ENCODE measurements at regions not wholly inside any gene's neighbourhood (a gene's known extent, or its start where the extent isn't known, plus 50 kb on each side); places are given as distances from the start of the nearest gene placed in this dataset.

DNA sequence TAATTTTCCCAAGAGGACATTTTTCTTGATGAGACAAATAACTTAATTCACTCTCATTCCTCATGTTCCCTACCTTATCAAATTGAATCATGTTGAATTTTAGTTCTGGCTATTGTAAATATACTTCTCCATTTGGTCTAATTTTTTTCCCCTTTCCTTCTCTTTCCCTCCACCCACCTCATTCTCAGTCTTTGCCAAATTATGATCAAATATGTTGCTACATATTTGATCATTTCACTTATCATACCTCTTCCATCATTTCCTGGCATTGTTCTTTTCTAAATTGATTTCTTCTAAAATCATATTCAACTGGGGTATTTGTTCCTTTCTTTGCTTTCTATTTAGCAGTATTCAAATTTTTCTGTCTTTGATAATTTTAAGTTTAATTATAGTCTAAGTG is 52.3 kb downstream of the HDGFL1 start:
- no peak for DNase-seq

DNA sequence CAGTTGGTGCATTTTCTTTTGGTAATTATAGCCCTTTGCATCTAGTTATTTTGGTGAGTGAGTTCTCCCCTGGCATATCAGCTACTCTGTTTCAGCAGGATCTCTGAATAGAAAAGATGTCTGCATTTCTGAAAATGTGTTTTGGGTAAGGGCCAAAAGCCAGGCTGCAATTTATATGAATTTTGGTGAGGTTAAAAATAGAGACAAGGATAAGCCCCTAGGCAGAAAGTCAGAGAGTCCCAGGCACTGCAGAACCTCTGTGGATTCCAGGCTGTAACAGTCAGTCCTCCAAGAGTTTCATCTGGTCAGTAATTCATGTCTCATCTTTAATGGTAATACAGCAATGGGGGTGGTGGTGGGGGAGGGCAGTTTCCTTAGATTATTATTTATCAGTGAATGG is 53.0 kb downstream of the HDGFL1 start:
- no peak for DNase-seq

DNA sequence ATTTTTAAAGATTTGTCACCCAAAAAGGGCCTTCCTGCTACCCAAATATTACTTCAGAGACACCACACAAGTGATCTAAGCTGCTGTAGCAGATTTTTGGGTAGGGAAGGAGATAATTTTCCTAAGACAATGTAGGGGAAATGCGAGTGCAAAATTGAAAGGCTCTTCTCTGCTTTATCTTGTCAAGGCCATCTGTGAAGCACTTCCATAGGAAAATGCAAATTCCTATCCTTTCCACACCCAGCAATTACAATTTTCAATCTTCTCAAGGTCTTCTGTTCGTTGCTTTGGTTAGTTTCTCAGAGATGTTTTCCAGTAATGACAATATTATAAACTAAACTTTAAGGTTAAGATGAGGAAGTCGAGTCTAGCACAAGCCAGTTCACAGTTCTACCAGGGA is 53.4 kb downstream of the HDGFL1 start:
- DNase-seq: no peak

DNA sequence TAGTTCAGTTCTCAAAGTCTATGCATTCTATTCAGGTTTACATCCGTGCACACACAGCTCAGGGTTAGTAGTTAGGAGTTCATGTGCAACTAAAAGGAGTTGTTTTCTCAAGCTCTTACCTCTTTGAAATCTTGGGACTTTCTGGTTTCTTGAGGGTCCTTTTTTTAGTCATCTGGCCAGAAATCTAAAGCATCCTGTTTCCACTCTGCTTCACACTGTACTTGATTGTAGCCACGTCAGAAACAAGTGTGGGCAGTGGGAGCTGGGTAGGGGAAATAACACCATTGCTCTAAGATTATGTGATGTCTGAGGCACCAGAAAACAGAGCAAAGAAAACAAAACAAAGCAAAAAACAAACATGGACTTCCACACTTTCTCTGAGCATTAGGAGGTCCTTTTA is 58.3 kb downstream of the HDGFL1 start:
- no peak for DNase-seq

DNA sequence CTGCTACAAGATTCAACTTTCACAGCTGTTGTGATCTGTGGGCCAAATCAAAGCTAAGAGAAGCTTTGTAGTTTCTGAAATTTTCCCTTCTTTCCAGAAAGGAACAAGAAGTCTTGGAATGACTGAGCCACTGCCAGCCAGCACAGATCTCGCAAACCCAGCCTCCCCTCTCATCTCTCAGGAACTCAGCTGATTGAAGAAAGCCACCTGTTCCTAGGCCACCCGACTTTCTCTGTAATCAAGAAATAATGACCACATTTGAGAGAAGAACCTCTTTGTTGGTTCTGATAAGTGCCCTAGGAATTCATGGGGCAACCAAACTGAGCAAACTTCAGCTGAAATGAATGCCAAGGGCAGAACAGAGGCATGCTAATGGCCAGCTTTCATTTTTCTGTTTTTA is 61.7 kb downstream of the HDGFL1 start:
- DNase-seq: no peak

- no peak for DNase-seq
Measured at GRCh38 chr6:22632581-22633145, 63.3 kb downstream of the HDGFL1 start.

- DNase-seq: no peak
Measured at GRCh38 chr6:22636452-22636851, 67.1 kb downstream of the HDGFL1 start.

DNA sequence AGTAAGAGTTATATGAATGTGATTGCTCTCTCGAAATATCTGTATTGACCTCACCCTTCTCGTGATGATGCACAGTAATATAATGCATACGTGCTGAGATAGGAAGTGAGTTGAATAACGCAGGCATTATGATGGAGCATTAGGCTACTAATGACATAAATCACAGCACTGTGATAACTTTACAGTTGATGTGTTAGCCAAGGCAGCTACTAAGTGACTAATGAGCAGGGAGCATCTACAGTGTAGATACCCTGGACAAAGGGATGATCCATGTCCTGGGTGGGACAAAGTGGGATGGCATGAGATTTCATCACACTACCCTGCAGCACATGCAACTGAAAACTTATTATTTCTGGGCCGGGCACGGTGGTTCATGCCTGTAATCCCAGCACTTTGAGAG is 68.4 kb downstream of the HDGFL1 start:
- no peak for DNase-seq

GRCh38 chr6:22638320-22638719 is 69.0 kb downstream of the HDGFL1 start:
- no peak for DNase-seq

- DNase-seq: no peak
Measured at GRCh38 chr6:22642254-22642653, 72.9 kb downstream of the HDGFL1 start.

GRCh38 chr6:22643780-22644179 is 74.4 kb downstream of the HDGFL1 start:
- DNase-seq: no peak

DNA sequence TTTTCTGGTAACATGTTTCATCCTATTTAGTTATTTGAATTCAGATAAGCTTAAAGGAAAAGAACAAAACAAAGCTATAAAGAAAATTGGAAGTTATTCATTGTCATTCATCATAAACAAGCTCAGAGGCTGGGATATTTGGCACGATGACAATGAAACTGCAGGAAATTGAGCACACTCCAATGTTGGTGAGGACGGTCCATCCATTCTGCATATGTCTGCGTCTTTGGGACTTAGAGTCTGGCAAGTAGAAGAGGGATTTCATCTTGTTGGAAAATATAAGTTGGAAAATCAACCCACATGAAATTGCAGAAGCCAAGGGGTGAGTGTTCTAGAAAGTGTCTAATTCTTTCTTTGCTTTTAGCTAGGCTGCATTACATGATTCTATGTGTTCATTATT is 78.4 kb downstream of the HDGFL1 start:
- DNase-seq: no peak

DNA sequence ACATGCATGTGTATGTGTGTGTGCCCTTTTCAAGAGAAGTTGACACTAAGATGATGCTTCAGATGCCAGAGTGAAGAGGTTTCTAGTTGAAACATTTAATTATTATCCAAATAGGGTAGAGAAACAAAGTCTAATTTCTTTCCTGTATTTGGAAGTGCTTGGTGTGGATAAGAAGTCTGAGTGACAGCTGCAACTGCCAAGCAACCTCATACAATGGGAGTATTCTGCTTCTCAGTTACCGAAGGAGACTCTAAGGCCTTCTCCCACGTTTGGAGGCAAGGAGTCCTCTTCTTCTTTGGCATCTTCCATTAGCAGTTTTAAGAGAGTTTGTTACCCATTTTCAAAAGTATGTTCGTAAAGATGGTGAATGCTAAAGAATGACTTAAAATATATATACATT is 82.4 kb downstream of the HDGFL1 start:
- no peak for DNase-seq

GRCh38 chr6:22653980-22654610 is 84.7 kb downstream of the HDGFL1 start:
- DNase-seq: no peak

DNA sequence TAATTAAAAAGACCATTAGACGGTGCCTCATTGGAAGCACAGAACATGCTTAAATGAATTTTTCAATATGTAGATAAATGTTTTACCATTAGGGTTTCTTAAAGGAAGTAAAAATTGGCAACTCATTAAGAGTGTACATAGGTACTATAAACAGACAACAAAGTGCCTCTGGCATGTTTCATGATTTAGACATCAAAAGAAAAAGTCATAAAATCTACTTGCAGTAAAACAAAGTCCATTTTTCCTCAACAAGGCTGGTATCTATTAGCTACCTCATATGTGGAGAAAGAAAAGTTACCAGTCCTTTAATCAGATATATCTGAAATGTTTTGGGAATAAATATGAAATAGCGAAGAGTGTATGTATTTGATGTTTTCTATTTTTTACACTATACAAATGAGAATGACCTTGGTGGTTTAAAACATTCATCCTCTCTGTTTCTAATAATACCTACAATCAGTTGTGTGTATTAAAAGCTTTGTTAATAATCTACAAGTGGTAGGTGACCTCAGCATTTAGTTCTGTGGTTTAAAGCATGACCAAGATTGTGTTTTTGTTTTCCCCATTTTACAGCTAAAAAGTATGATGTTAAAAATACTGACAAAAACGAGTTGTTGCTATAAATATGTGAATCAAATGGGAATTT is 87.5 kb downstream of the HDGFL1 start:
- DNase-seq: no peak

- DNase-seq: no peak
Measured at GRCh38 chr6:22657352-22657980, 88.1 kb downstream of the HDGFL1 start.

DNA sequence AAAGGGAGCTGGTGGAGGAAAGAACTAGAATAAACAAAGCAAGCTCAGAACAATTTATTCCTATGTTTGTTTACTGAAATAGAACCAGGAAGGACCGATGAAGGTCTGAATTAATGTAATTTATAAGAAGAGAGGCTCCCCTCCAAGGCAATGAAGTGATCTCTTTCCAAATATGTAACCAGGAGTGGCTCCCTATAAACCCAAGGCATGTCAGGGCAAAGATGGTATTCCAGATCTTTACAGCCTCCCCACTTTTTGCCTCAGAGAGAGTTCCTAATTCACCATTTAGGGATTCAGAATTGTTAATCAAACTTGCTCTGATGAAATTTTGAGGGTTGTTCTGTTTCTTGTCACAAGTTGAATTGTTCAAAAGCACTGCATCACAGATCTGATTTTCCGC is 88.8 kb downstream of the HDGFL1 start:
- no peak for DNase-seq

- no peak for DNase-seq
Measured at GRCh38 chr6:22658934-22659333, 89.6 kb downstream of the HDGFL1 start.

DNA sequence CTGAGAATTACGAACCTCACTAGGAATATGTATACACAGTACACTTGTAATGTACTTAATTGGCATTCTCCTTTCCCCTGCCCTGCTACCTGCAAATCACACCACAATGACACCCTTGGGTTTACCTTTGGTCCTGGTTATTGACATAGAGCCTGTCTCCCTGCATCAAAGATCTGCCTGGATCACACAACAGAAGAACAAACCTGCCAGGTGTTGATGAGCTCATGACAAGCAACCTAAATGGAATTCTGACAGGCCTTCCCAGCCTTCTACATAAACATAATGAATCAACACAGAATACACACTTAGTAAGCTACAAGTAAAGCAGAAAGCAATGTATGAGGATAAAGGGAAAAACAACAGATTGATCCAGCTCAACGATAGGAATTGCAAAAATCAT is 95.6 kb downstream of the HDGFL1 start:
- no peak for DNase-seq

DNA sequence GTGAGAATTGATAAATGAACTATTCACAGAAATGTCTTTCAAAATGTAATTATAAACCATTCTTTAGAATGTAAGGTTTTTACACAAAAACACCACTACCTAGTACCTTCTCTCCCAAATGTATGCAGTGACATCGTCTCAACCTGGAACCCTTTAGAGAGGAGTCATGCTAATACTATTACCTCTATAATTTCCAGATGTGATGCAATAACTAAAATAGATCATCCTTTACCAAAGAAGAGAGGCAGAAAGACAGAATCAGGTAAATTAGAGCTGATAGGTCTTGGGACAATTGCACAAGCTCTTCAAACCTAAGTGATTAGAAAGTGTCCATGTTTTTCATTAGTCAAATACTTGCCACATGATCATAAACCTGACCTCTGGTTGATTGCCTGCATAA is 96.7 kb downstream of the HDGFL1 start:
- DNase-seq: no peak

- no peak for DNase-seq
Measured at GRCh38 chr6:22666586-22666985, 97.2 kb downstream of the HDGFL1 start.

DNA sequence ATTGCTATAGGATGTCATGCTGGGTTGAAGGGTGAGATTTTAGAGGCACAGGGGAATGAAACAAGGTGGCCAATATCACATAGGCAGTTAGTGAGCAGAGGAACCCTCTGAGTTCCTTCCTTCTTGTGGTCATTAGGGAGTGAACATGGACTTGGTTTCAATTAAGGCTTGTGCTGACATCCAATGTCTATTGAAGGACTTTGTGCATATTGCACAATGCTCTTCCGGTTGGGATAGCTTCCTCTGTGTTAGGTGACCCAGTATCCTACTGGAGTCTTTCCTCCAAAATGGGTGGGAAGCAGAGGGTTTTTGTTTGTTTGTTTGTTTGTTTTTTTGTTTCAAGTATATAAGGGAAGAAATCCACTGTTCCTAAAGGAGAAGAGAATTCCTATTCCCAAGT is 98.5 kb downstream of the HDGFL1 start:
- DNase-seq: no peak

- DNase-seq: no peak
Measured at GRCh38 chr6:22668307-22668706, 98.9 kb downstream of the HDGFL1 start.

- DNase-seq: no peak
Measured at GRCh38 chr6:22668717-22669116, 99.4 kb downstream of the HDGFL1 start.

Data from GOT3 (cell line).